C4-2B (cell line): ENCODE measurements at regions not wholly inside any gene's neighbourhood (a gene's known extent, or its start where the extent isn't known, plus 50 kb on each side); places are given as distances from the start of the nearest gene placed in this dataset.

ENCODE experiments used
- H3K27ac ChIP-seq: fragments of 450-650 bp; 2 replicates; pipeline ENCODE4 v1.5.1; 2017
- ZFX ChIP-seq: fragments of 450-650 bp; IDR thresholded peaks from 2 replicates; pipeline ENCODE4 v1.6.1; 2017
- TF ChIP-seq, protein P1 (sequence below): fragments of 450-650 bp; conservative IDR thresholded peaks from 2 replicates; pipeline ENCODE4 v1.5.1; 2017; ENCODE audit warnings: mild to moderate bottlenecking

DNA sequence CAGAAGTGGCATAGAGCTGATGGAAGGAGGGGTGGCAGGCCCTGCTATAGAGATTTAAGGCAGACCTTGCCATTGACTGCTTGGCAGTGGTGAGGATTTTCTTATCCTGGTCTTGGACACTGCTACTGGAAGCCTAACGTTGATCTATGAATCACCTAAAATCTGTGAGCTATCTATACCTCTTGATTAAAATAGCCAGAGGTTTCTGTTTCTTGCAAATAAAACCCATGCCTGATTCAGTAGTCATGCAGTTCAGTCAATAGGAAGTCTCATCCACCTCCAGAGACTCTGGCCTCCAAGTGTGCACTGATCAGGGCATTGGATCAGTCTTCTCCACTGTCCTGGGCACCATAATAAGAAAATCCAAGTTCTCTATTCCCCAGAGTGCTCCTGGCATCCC is 286.5 kb downstream of the PTEN start:
- TF ChIP-seq, protein P1, sequence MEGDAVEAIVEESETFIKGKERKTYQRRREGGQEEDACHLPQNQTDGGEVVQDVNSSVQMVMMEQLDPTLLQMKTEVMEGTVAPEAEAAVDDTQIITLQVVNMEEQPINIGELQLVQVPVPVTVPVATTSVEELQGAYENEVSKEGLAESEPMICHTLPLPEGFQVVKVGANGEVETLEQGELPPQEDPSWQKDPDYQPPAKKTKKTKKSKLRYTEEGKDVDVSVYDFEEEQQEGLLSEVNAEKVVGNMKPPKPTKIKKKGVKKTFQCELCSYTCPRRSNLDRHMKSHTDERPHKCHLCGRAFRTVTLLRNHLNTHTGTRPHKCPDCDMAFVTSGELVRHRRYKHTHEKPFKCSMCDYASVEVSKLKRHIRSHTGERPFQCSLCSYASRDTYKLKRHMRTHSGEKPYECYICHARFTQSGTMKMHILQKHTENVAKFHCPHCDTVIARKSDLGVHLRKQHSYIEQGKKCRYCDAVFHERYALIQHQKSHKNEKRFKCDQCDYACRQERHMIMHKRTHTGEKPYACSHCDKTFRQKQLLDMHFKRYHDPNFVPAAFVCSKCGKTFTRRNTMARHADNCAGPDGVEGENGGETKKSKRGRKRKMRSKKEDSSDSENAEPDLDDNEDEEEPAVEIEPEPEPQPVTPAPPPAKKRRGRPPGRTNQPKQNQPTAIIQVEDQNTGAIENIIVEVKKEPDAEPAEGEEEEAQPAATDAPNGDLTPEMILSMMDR, result no peak
- TF ChIP-seq ZFX, result no peak
- no peak overlapping the region for H3K27ac ChIP-seq

DNA sequence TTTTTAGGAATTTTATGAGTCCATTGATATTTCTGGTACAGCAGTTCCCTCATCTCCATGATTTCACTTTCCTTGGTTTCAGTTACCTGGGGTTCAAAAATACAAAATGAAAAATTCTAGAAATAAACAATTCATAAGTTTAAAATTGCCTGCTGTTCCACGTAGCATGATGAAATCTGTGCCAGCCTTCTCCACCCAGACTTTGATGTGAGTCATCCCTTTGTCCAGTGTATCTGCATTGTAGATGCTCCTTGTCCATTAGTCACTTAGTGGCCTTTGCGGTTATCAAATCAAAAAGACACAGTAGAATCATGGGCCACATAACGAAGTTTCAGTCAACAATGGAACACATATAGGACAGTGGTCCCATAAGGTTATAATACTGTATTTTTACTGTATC is 286.9 kb downstream of the PTEN start:
- H3K27ac ChIP-seq, result no peak overlapping the region
- TF ChIP-seq, protein P1, result no peak
- TF ChIP-seq ZFX, result no peak

DNA sequence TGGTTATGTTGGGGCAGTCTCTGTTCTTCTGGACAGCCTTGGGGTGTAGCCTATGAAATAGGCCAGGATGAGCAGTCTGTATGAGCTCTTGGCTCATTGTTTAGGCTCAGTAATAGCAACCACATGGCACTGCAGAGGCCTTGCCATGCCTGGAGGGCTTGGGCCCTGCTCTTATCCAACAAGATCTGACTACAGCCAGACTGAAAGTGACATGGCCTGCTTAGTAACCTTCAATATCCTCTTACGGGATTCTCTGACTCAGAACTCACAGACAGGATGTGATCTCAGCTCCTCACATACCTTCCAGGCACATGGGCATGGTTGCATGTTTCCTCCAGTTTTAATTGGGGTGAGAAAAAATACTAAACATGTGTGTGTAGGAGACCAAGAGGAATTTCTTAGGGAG is 289.3 kb downstream of the PTEN start:
- TF ChIP-seq, protein P1, result no peak
- no peak for TF ChIP-seq ZFX
- H3K27ac ChIP-seq, result no peak overlapping the region

DNA sequence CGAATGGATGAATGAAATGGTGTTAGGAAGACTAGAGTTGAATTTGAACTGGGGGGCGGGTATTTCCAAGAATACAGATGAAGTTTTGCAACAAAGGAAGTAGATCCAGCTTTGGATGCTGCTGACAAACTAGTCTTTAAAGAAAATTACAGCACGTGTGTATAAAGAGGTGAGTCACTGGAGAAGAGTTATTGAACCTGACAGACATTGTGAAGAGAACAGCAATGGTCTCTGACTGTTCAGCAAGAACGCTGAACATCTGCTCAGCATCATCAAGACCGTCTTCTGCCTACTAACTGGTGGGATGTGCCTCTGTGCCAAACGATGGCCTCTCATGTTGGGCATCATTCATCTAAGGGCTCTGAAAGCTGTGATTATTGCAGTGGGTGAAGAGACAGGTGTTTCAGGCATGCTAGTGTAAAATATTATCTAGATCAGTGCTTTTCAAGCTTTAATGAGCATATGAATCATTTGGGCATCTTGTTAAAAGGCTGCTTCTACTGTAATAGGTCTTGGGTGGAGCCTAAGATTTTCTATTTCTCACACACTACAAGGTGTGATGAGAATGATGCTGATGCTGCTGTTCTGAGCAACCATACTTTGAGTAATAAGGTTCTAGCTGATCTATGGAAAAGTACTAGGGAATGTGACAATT is 291.3 kb downstream of the PTEN start:
- H3K27ac ChIP-seq, result no peak overlapping the region
- TF ChIP-seq, protein P1, result no peak
- TF ChIP-seq ZFX, result no peak

DNA sequence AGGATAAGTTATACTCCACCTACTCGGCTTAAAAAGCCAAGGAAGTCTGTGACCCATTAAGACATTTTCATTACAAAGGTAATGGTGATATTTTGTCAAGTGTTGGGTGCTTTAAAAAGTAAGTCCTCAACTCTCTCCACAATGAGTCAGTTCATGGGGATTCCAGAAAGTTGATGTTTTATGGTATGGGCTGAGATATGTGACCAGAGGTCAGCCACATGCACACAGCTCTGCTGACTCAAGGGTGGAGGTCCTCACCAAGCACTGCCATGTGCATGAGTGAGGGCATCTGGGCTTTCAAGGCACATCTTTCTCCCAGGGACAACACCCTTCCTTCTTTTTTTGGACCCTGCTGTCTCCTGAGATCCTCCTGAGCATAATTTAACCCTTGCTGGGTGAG is 292.9 kb downstream of the PTEN start:
- TF ChIP-seq ZFX, result no peak
- TF ChIP-seq, protein P1, result no peak
- H3K27ac ChIP-seq, result no peak overlapping the region

DNA sequence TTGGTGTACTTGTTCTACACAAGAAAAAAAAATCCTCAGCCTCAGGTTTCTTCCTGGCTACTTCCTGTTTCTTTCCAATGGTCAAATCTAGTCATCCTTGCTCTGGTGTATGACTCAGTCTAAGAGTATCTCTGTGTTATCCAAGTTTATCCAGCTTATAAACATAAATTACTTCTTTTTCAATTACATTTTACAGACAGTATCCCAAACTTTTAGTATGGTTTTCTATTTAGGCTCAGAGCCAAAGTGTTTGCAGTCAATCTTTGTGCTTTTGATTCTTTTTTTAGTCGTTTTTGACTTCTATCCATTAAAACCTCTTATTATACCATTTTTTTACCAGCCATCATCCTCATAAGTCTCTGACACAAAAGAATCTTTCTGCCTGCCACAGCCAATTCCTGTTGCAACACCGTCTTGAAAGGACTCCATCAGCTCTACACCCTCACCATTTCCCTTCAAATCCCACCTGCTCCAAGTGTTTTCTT is 294.6 kb downstream of the PTEN start:
- no peak overlapping the region for H3K27ac ChIP-seq
- TF ChIP-seq, protein P1, result no peak
- no peak for TF ChIP-seq ZFX

DNA sequence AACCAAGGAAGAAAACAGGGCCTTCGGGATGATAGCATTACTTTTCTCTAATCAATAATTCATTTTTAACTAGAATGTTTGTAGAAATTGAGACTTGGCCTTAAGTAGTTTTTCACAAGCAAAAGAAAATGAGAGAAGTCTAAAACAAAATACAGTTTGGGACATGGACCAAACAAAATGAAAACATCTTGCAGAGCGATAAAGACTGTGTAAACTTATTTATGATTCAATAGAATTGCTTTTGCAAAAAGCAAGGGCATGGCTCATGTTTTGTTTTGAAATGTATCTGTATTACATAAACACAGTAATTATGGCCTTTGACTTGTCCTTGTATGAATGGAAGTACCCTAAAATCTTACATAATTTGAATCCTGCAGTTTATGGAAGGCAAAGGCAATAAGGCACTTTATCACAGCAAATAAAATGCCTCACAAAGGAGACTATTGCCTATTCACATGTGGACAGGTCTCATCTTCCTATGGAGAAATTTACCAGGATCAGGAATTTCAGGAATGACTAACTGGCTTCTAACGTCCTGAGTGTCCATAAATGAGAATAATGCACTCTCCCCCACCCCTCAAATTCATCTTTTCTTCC is 295.2 kb downstream of the PTEN start:
- no peak overlapping the region for H3K27ac ChIP-seq

More for the DNA sequence above, 295.2 kb downstream of the PTEN start:
- TF ChIP-seq, protein P1, result no peak
- no peak for TF ChIP-seq ZFX
